Endothelial cell of umbilical vein (primary cell): ENCODE measurements at regions not wholly inside any gene's neighbourhood (a gene's known extent, or its start where the extent isn't known, plus 50 kb on each side); places are given as distances from the start of the nearest gene placed in this dataset.
A peak's percentile ranks its signal among the peaks of the same experiment; 100 is the strongest.

ENCODE experiments used
- BruUV-seq: library from RNA; stranded (reverse); fragments of 400-500 nt; replicated peaks from 2 replicates; lab custom pipeline; 2021; lab: Mats Ljungman, UMichigan
- CTCF ChIA-PET: fragments of 300-600, 350-600 bp; sonication (Branson Sonifier 250); formaldehyde crosslinking; loops from one replicate; lab custom pipeline; 2021; ENCODE audit warnings: antibody characterized with exemption, inconsistent platforms; lab: Charles Lee
- POLR2A ChIA-PET: fragments of 300-600, 350-600 bp; sonication (Branson Sonifier 250); formaldehyde crosslinking; loops from one replicate; lab custom pipeline; 2021; ENCODE audit warnings: antibody characterized with exemption, inconsistent platforms; lab: Charles Lee
- DNase-seq: peaks from one replicate; pipeline ENCODE4 v3.0.0-alpha.2; 2011; ENCODE audit warnings: low read depth, low spot score
- FAIRE-seq: peaks from 2 replicates; lab custom pipeline; 2011; peaks lifted over from hg19 to GRCh38; lab: Jason Lieb, UNC
- H2AFZ ChIP-seq: 2 replicates; pipeline ENCODE4 v1.6.0; 2012; ENCODE audit warnings: low read depth, low read length, control low read depth, inconsistent platforms
- H3K27ac ChIP-seq: 2 replicates; pipeline ENCODE4 v1.5.1; 2011; ENCODE audit warnings: low read depth, mild to moderate bottlenecking, control low read depth, low read length, moderate library complexity; ENCODE audit not compliant: insufficient read depth
- H3K27me3 ChIP-seq, 2 experiments: 2 replicates each; pipeline versions ENCODE4 v1.6.0 to v1.6.1; 2011; ENCODE audit warnings: low read length in 2 of 2, mixed read lengths in 1 of 2; ENCODE audit not compliant: control insufficient read depth in 2 of 2, insufficient read depth in 2 of 2
- H3K36me3 ChIP-seq, 2 experiments: 2 replicates in 1 of 2; 3 replicates in 1 of 2; pipeline ENCODE4 v1.5.1; 2011; ENCODE audit warnings: low read length in 2 of 2, mild to moderate bottlenecking in 1 of 2, moderate library complexity in 1 of 2; ENCODE audit not compliant: control insufficient read depth in 2 of 2, insufficient read depth in 2 of 2; ENCODE audit errors: extremely low read depth in 1 of 2
- H3K4me1 ChIP-seq: 3 replicates; pipeline ENCODE4 v1.5.1; 2011; ENCODE audit warnings: mild to moderate bottlenecking, low read length; ENCODE audit not compliant: control insufficient read depth, insufficient read depth; ENCODE audit errors: extremely low read depth
- H3K4me2 ChIP-seq: 2 replicates; pipeline ENCODE4 v1.6.1; 2011; ENCODE audit warnings: low read length, control low read depth, mixed read lengths; ENCODE audit not compliant: insufficient read depth
- H3K4me3 ChIP-seq, 3 experiments: fragments of 200-600 bp in 1 of 3; sonication (generic), shearing (Covaris generic) in 1 of 3; replicated peaks in 1 of 3; 2 replicates each; pipeline ENCODE4 v1.5.1; 2011 to 2016; ENCODE audit warnings: control low read depth in 3 of 3, low read length in 3 of 3, mild to moderate bottlenecking in 2 of 3, inconsistent platforms in 1 of 3, low read depth in 1 of 3, moderate library complexity in 1 of 3; ENCODE audit not compliant: insufficient read depth in 1 of 3
- H3K79me2 ChIP-seq: 2 replicates; pipeline ENCODE4 v1.6.0; 2012; ENCODE audit warnings: low read length, inconsistent platforms; ENCODE audit not compliant: control insufficient read depth, insufficient read depth
- H3K9ac ChIP-seq: replicated peaks from 2 replicates; pipeline ENCODE3; 2011; ENCODE audit warnings: low read length, control low read depth; ENCODE audit not compliant: insufficient read depth; ENCODE audit errors: extremely low read depth
- H3K9me1 ChIP-seq: replicated peaks from 3 replicates; pipeline ENCODE4 v1.6.0; 2011; ENCODE audit warnings: mild to moderate bottlenecking, low read length; ENCODE audit not compliant: control insufficient read depth, insufficient read depth; ENCODE audit errors: extremely low read depth
- H3K9me3 ChIP-seq: replicated peaks from 2 replicates; pipeline ENCODE4 v1.5.1; 2012; ENCODE audit warnings: low read length, inconsistent platforms; ENCODE audit not compliant: control insufficient read depth, insufficient read depth
- H4K20me1 ChIP-seq: replicated peaks from 2 replicates; pipeline ENCODE3; 2011; ENCODE audit warnings: mild to moderate bottlenecking, low read length; ENCODE audit not compliant: control insufficient read depth, insufficient read depth; ENCODE audit errors: extremely low read depth
- JUN ChIP-seq: IDR thresholded peaks from 2 replicates; pipeline ENCODE4 v1.6.1; 2011; ENCODE audit warnings: borderline replicate concordance, low read depth; ENCODE audit not compliant: insufficient read length, insufficient read depth
- MYC ChIP-seq: IDR thresholded peaks from one replicate; pipeline ENCODE4 v1.6.1; 2011; ENCODE audit warnings: mild to moderate bottlenecking, low read depth, low read length
- dilution Hi-C: fragments of 300-500 bp; cut with MboI; formaldehyde crosslinking; loops from one replicate; pipeline ENCODE4 v1.15.0; 2019; ENCODE audit warnings: low sequenced_read_pairs; ENCODE audit not compliant: extremely low pct_ligation_motif_present
- intact Hi-C: fragments of 100-400 bp; cut with micrococcal nuclease; formaldehyde crosslinking; loops from one replicate; pipeline ENCODE4 v1.10.0; 2022

DNA sequence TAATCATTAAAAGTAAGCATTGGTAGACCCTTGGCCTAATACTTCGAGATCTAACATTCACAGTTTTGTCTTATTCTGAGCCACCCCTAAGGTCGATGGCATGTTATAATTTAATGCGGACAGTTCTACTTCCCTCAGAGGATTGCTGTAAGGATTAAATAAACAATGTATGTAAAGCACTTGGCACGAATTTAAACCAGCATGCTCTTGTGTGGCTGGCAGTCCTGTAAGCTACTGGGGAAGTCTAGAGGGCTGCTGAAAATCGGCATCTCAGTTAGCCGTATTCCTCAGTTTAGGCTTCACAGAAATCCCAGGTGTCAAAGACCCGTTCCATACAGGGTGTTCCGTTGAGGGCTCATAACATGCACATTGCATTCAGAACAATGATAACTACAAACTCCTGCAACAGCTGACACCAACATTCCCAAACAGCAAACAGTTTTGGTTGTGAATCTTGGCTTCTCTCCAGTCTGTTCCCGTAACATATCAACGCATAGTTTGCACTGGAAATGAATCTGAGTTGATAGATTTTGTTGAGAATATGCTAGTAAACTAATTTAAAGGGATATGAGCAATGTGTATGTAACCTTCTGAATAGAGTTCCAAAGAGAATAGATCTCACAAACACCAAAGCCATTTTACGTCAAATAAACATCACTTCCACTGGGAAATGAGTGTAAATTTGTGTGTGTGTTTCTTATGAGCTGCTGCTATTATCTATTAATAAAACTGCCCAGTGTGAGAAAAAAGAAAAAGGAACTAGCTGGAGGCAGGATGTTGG, 52.2 kb upstream of the ACKR3 start:
- peaks cover 4% of the 10 kb centered on the region for H3K4me1 ChIP-seq
- no peaks in the 10 kb centered on the region for H4K20me1 ChIP-seq
- H2AFZ ChIP-seq, result peak overlapping the region; percentile 4
- H3K27ac ChIP-seq, result no peak overlapping the region
- ChIA-PET POLR2A (no interaction called here), CTCF (interaction anchor here (1.2 kb wide), 1 partner anchor 543 kb away, joined by 3 read pairs; no protein-coding TSS in a partner anchor)
- DNase-seq, result peak; percentile 86
- H3K9me1 ChIP-seq, result no peaks in the 10 kb centered on the region
- no peaks in the 10 kb centered on the region for H3K36me3 ChIP-seq
- dilution Hi-C loops (no loop called here), intact Hi-C loops (no loop called here)
- peaks cover 0 to 11% of the 10 kb centered on the region in 2 experiments for H3K27me3 ChIP-seq
- H3K9ac ChIP-seq, result no peak overlapping the region
- H3K79me2 ChIP-seq, result no peaks in the 10 kb centered on the region
- H3K9me3 ChIP-seq, result no peaks in the 10 kb centered on the region
- no peak overlapping the region for H3K4me3 ChIP-seq
- H3K4me2 ChIP-seq, result no peak overlapping the region
- TF ChIP-seq JUN, result peak; percentile 13
- no peak for TF ChIP-seq MYC
- BruUV-seq, result no TSS peak
- peak; percentile 76 for FAIRE-seq
